ENCODE measurements at regions not wholly inside any gene's neighbourhood (a gene's known extent, or its start where the extent isn't known, plus 50 kb on each side); places are given as distances from the start of the nearest gene placed in this dataset.

DNA sequence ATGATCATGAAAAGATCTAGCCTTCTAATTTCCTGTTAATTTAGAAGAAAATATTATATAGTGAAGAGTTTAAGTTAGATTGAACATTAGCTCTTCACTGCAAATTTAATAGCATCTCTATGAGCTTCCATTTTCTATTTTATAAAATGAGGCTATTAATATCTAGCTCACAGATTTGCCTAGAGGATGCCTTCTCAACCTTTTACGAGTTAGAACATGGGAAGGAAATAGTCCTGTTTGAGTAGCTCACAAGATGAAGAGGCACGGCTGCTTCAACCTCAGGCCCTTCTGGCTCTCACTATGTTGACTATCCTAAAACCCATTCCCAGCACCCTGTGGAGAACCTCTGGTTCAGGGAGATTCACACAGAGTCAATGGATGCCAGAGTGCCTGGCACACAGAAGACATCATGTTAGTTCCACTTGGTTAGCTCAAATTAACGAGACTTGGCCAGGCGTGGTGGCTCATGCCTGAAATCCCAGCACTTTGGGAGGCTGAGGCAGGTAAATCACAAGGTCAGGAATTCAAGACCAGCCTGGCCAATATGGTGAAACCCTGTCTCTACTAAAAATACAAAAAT is 97.9 kb upstream of the GUCY1A1 start:
- DNase-seq: no peak
- in situ Hi-C loops (cut with HindIII; ENCODE audit: low pct_ligation_motif_present, low pct_unique_long_range_greater_than_20kb, low sequenced_read_pairs): no loop called here

DNA sequence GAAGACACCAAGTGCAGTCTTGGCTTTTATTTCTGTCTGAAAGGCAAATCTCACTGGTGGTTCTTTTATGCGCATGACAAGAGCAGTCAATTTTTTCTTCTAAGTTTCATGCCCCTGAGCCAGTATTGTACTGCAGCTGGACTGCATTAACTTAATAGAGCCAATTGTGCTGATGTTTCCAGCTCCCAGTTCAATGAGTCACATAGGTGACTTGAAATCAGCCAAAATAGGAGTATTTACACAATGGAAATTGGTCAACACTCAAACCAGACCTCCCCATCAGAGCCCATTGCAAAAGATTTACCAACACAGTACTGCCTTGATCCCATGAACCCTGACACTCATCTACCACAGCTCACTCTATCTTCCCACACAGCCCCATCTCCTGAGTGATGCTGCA is 100.3 kb upstream of the GUCY1A1 start:
- in situ Hi-C loops (cut with HindIII; ENCODE audit: low pct_ligation_motif_present, low pct_unique_long_range_greater_than_20kb, low sequenced_read_pairs): no loop called here
- no peak for DNase-seq

DNA sequence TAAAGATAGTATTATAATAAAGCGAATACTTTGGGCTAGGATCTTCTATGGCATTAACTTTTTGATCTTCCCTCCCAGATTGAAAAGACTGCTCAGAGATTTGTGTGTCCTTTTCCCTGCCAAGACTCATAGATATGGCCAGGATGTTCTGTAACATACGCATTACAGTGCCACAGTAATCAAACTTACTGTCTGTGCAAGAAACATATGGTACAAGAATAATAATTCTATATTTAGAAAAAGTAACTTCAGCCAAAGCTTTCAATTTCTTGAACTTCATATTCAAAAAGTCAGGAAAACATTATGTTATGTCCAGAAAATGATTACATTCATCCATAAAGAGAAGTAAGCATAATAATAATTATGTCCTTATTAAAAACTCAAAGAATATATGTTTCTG is 100.9 kb upstream of the GUCY1A1 start:
- in situ Hi-C loops (cut with HindIII; ENCODE audit: low pct_ligation_motif_present, low pct_unique_long_range_greater_than_20kb, low sequenced_read_pairs): no loop called here
- no peak for DNase-seq

DNA sequence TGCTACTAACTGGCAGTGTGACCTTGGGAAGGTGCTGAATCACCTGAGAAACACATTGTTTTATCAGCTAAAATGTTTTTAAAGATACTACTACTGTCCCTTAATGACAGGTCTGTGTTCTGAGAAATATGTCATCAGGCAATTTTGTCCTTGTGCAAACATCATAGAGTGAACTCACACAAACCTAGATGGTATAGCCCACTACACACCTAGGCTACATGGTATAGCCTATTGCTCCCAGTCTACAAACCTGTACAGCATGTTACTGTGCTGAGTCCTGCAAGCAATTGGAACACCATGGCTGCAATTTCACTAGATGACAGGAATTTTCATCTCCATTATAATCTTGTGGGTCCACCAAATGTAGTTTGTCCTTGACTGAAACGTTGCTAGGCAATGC is 101.3 kb upstream of the GUCY1A1 start:
- no peak for DNase-seq
- in situ Hi-C loops (cut with HindIII; ENCODE audit: low pct_ligation_motif_present, low pct_unique_long_range_greater_than_20kb, low sequenced_read_pairs): no loop called here

DNA sequence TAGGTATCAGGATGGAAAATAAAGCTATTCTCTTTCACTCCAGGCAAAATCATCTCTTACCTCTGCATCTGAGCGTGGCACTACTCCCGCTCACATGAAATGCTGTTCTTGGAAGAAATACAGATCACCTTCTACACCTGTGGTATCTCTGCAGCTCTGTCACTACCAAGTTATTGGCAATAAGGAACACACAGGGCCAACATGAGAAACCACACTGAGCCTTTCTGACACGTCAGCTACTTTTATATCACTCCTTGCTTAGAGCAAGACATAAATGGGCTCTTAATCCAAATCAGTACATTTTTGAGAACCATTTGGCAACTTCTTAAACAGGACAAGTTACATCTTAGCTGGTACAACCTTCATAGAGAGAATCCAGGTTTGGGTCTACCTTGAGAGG is 101.8 kb upstream of the GUCY1A1 start:
- in situ Hi-C loops (cut with HindIII; ENCODE audit: low pct_ligation_motif_present, low pct_unique_long_range_greater_than_20kb, low sequenced_read_pairs): no loop called here
- no peak for DNase-seq

DNA sequence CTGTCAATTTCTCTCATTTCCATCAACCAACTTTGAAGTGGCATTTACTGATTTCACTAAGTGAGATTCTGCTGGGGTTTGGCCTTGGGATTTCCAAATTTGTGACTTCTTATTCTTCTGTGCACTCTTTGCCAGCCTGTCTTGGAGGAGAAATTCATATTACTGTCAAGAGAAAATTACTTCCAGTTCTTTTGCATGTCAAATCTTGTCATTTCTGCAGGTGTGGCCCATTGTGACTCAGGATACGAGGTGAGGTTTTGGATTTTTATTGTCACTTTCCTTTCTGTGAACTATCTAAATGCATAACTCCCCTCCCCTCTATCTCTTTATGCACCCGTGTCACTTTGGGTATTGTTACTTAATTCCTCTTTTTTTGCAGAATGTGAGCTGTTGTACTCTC is 102.6 kb upstream of the GUCY1A1 start:
- no peak for DNase-seq
- in situ Hi-C loops (cut with HindIII; ENCODE audit: low pct_ligation_motif_present, low pct_unique_long_range_greater_than_20kb, low sequenced_read_pairs): no loop called here

DNA sequence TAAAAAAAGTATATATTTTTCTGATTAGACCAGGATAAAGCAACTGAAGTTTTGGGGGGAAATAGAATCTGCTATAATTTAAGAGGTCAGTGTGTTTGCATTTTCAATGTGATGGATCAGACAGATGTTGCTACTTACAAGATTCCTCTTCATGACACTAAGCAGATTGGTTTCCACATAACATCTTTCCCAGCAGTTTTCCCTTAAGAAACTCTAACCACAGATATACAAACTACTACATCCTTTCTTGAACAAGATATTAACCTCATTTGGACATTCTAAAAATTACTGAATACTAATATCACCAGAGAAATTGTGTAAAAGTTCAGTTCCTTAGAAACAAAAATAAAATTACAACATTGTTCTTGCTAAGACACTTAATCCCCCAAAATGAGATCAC is 106.7 kb upstream of the GUCY1A1 start:
- in situ Hi-C loops (cut with HindIII; ENCODE audit: low pct_ligation_motif_present, low pct_unique_long_range_greater_than_20kb, low sequenced_read_pairs): no loop called here
- no peak for DNase-seq

DNA sequence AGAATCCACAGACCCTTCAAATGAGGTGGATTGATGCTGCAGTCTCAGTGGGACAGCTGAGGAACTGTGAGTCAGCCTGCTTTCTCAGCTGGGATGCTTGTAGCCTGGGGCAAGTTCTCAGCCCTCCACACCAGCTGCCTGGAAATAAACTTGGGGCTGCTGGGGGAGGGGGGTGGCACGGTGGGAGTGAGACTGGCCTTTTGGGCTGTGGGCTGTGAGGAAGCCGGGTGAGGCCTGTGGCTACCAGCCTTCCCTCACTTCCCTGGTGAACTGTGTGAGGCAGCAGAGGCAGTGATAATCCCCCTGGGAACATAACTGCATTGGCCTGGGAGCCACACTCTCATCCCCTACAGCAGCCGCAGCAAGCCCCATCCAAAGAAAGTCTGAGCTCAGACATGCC is 114.5 kb upstream of the GUCY1A1 start:
- no peak for DNase-seq
- in situ Hi-C loops (cut with HindIII; ENCODE audit: low pct_ligation_motif_present, low pct_unique_long_range_greater_than_20kb, low sequenced_read_pairs): no loop called here

DNA sequence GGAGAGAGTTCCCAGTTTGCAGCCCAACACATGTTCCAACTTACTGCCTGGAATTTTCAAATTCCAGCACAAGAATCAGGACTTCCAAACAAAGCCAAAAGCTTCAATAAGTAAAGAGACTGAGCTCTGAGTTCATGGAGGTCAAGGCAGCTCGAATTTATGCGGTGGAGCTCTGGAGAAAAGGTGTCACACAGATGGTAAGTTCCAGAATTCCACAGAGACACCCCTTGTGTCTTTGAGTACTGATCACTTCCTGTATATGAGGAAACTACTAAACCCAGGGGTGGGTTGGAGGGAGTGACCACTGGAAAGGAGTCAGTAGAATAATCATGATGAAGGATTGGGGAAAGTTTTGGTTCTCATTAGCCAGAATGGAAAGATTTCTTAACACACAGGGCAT is 118.5 kb upstream of the GUCY1A1 start:
- no peak for DNase-seq
- in situ Hi-C loops (cut with HindIII; ENCODE audit: low pct_ligation_motif_present, low pct_unique_long_range_greater_than_20kb, low sequenced_read_pairs): no loop called here

DNA sequence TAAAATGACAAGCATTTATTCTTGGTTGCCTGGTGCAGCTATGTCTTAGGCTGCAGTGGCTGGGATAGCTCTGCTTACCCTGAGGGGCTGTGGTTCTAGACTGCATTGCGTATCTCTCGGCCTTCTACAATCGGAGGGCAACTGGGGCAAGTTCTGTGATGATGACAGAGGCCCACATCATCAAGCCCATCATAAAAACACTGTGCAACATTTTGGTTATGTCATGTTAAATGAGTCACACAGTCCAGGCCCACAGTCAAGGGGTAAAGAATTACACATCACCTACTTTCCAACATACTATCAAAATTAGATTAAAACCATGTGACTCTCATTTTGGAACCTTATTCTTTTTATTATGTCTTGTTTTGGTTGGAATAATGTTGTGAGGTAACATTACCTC is 120.2 kb upstream of the GUCY1A1 start:
- in situ Hi-C loops (cut with HindIII; ENCODE audit: low pct_ligation_motif_present, low pct_unique_long_range_greater_than_20kb, low sequenced_read_pairs): no loop called here

DNA sequence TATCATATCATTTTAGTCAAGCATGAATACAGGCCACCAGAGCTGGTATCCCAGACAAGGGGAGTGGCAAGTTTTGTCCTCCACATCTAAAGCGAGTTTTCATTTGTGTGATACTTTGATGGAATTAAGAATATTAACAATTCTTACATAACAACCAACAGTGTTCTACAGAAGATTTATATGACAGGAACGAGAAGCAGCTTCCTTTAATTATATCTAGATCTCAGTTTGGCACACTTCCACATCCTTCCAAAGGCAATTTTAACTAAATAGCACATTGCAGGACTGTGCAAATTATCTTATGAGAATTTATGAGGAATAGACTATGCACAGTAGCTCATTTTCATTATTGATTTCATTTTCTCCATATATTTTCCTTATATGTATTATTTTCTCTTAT is 121.2 kb upstream of the GUCY1A1 start:
- in situ Hi-C loops (cut with HindIII; ENCODE audit: low pct_ligation_motif_present, low pct_unique_long_range_greater_than_20kb, low sequenced_read_pairs): no loop called here
- no peak for DNase-seq

More for the DNA sequence above, 120.2 kb upstream of the GUCY1A1 start:
- DNase-seq: no peak

DNA sequence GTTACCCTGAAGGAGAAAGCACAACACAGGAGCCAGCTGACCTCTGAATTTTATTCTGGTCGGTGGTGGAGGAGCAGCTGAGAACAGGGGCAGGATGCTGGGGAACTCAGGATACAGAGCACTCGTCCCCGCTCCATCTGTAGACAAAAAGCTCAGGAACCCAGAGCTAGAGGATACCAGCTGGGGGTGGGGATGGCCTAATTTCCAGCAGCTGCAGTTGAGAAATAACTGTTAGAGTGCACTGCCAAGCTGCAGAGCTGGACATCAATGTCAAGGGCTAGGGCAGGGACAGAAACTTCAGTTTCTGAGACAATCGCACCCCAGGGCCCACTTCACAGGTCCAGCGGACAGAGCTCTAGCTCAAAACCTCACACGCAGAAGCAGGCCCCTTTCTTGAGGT is 122.1 kb upstream of the GUCY1A1 start:
- DNase-seq: no peak
- in situ Hi-C loops (cut with HindIII; ENCODE audit: low pct_ligation_motif_present, low pct_unique_long_range_greater_than_20kb, low sequenced_read_pairs): no loop called here

DNA sequence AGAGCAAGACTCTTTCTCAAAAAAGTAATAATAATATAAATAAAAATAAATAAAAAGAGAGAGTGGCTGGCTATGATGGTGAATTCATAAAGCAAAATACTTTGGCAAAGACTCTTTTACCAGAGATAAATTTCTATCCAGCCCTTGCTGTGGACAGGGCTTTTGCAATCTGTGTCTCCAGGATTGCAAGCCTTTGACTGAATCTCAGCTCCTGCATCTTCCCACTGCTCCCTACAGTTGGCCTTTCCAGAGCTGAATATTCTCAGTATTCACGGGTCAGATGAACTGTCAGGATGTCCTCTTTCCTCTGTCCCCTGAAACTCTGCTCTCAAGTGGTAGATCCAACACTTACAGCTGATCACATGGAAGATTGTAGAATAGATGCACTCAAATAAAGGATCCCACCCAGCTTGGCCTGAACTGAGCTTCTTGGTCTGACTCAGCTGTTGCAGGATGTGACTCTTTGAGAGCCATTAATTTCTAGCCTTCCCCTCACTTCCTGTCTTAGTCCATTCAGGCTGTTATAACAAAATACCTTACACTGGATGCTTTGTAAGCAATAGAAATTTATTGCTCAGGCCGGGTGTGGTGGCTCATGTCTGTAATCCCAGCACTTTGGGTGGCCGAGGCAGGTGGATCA is 123.4 kb upstream of the GUCY1A1 start:
- in situ Hi-C loops (cut with HindIII; ENCODE audit: low pct_ligation_motif_present, low pct_unique_long_range_greater_than_20kb, low sequenced_read_pairs): no loop called here
- no peak for DNase-seq

DNA sequence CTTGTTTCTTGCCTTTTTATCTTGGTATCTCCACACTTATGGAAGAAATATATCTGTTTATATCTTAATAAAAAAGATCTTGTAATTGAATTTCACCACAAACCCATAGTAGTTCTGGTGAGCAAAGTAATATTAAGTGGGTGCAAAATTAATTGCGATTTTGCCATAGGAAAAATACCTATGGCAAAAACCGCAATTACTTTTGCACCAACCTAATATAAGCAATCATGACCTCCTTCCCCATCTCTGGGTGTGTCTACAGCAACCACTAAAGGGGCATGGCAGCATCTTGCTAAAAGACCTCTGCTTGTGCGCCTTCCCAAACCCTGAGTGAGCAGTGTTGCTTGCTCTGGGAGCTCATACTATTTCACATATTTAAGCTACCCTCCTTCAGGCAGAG is 124.2 kb upstream of the GUCY1A1 start:
- no peak for DNase-seq
- in situ Hi-C loops (cut with HindIII; ENCODE audit: low pct_ligation_motif_present, low pct_unique_long_range_greater_than_20kb, low sequenced_read_pairs): no loop called here

DNA sequence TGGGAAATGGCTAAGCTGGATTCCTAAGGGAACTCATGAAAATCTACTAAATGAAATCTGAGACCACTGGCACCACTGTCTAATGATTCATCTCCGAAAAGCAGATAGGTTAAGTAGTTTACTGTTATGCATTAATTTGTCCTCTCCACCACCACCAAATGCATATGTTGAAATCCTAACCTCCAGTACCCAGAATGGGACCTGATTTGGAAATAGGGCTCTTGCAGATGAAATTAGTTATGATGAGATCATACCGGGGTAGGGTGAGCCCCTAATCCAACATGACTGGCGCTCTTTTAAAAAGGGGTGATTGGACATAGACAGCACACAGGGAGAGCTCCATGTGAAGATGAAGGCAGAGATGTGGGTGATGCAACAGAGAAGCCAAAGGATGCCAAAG is 124.9 kb upstream of the GUCY1A1 start:
- in situ Hi-C loops (cut with HindIII; ENCODE audit: low pct_ligation_motif_present, low pct_unique_long_range_greater_than_20kb, low sequenced_read_pairs): no loop called here

DNA sequence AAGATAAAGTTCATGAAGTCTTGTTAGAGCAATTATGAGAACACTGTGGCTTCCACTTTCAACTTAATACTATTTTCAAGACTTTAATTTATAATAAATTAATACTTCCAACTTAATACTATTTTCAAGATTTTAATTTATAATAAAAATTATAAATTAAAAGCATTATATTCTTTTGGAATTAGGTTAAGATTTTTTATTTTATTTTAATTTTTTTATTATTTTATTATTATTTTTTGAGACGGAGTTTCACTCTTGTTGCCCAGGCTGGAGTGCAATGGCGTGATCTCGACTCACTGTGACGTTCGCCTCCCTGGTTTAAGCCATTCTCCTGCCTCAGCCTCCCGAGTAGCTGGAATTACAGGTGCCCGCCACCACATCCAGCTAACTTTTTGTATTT is 126.0 kb upstream of the GUCY1A1 start:
- DNase-seq: no peak
- in situ Hi-C loops (cut with HindIII; ENCODE audit: low pct_ligation_motif_present, low pct_unique_long_range_greater_than_20kb, low sequenced_read_pairs): no loop called here

More for the DNA sequence above, 124.9 kb upstream of the GUCY1A1 start:
- DNase-seq: no peak

DNA sequence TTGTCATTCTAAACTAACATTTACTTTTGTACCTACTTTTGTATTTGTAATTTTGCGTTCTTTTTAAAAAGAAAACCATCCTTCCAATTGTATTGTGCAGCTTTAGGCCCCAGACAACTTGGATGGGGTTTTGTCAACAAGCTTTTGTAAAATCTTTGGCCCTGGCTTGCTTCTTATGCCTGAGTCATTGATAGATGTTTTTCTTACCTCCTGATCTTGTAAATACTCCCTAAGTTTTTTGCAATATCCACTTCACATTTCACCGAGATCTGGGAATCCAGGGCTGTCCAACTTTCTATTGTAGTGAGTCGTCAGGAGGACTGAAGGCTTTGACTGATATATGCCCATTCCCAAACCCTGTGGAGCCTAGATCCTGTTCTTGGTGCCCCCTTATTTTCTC is 126.9 kb upstream of the GUCY1A1 start:
- in situ Hi-C loops (cut with HindIII; ENCODE audit: low pct_ligation_motif_present, low pct_unique_long_range_greater_than_20kb, low sequenced_read_pairs): no loop called here
- DNase-seq: no peak

DNA sequence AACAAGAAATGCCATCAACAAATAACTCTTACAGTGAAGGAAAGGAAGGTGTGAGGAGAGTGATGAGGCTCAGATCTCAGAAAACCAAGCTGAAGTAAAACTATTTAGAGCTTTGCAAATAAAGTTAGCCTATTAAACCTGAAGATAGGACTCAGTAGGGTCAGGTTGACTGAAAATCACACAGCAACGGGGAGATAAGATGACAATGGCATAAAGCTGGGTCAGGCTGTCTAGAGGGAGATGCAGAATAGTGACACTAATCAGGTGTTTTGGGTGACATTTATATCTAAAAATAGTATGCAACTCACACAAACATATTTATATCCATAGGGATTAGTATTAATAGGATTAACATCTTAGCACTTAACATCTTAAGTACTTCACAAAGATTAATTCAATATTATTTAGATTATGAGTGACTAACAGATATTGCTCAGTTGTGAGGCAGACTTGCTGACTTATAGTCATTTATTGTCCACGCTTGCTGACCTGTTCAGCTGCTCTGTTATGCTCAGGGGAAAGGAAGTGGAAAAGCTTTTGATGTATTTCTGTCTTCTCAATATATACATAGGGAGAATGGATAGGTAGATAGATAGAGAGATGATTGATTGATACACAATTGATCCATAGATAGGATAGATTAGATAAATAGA is 130.7 kb upstream of the GUCY1A1 start:
- in situ Hi-C loops (cut with HindIII; ENCODE audit: low pct_ligation_motif_present, low pct_unique_long_range_greater_than_20kb, low sequenced_read_pairs): no loop called here

DNA sequence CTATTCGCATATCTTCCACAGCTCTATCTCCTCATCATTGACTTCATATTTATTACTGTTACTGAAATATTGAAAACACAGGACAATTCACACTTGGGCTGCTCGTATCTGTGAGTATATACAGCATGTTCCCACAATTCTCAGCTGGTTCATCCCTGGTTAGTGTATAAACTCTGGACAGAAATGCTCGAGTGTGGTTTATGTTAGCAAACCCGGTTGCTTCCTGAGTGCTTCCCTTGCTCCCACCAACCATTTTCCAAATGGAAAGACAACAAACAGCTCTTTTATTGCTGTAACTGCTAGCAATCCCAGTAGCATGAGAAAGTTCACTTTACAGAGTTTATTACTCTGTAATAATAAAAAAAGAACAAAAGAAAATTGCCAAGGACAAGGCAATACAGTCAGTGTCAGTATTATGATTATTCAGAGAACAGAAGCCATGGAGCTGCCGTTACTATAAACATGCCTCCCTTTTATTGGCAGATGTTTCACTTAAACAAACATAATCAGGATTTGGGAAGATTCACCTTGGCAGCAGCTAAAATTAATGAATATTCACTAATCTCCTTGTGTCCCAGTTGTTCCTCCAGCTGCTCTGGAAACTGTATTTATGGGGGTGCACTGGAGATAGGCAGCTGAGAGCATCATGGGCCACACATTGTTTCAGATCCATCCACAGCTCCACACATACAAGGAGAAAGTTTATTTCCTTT is 134.1 kb upstream of the GUCY1A1 start:
- DNase-seq: no peak
- in situ Hi-C loops (cut with HindIII; ENCODE audit: low pct_ligation_motif_present, low pct_unique_long_range_greater_than_20kb, low sequenced_read_pairs): no loop called here

More for the DNA sequence above, 130.7 kb upstream of the GUCY1A1 start:
- no peak for DNase-seq

DNA sequence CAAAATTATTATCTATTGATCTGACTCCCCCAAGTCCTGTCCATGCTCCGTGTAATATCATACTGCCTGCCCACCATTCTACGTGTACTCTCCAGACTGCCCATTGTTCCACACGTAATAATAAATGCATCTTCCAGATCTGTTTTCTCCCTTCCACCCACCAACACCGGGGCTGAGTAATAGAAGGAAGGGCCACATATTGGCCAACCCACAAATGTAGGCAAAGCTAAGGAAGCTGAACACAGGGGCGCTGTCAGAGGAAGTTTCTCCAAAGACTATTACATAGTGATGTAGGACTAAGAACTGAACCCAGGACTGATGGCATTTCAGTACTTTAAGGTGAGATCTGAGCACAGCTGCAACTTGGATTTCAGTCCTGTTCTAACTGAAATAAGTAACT is 135.8 kb upstream of the GUCY1A1 start:
- DNase-seq: no peak

More for the DNA sequence above, 135.8 kb upstream of the GUCY1A1 start:
- in situ Hi-C loops (cut with HindIII; ENCODE audit: low pct_ligation_motif_present, low pct_unique_long_range_greater_than_20kb, low sequenced_read_pairs): no loop called here

Data from ACHN (cell line).